B cell (primary cell): ENCODE measurements at regions not wholly inside any gene's neighbourhood (a gene's known extent, or its start where the extent isn't known, plus 50 kb on each side); places are given as distances from the start of the nearest gene placed in this dataset.
"Not testable (repeated sequence)": the region's sequence is repeated elsewhere in the genome, so short reads cannot be mapped to it uniquely, and the experiment has no call there.

ENCODE experiments used
- ATAC-seq: fragments of 200-7000 bp; cut with Tn5 transposase; one replicate; pipeline ENCODE4 v1.10.0; 2021; ENCODE audit warnings: low read depth, mild to moderate bottlenecking, moderate number of reproducible peaks, moderate library complexity
- CTCF ChIA-PET: fragments of 350-600 bp; sonication (Branson Sonifier 250); formaldehyde crosslinking; loops from one replicate; lab custom pipeline; 2021; ENCODE audit warnings: antibody characterized with exemption, inconsistent platforms; lab: Charles Lee
- POLR2A ChIA-PET: fragments of 350-600 bp; sonication (Branson Sonifier 250); formaldehyde crosslinking; loops from one replicate; lab custom pipeline; 2021; ENCODE audit warnings: antibody characterized with exemption; lab: Charles Lee
- DNase-seq: peaks from one replicate; pipeline ENCODE4 v3.0.0; 2013
- H2AFZ ChIP-seq: 2 replicates; pipeline ENCODE4 v1.6.1; 2012; ENCODE audit warnings: mild to moderate bottlenecking, low read depth, low read length; ENCODE audit not compliant: insufficient read depth, poor library complexity, severe bottlenecking
- H3K27ac ChIP-seq, 2 donors: 1 replicate in 1 of 2; 2 replicates in 1 of 2; pipeline ENCODE4 v1.5.1; 2012 to 2013; ENCODE audit warnings: low read length in 2 of 2, mild to moderate bottlenecking in 2 of 2, moderate library complexity in 1 of 2
- H3K27me3 ChIP-seq, 4 experiments: fragments of 200-600 bp in 1 of 4; sonication (generic) in 1 of 4; replicated peaks in 1 of 4; 1 replicate in 2 of 4; 2 replicates in 2 of 4; pipeline versions ENCODE4 v1.6.1 to v1.7.0; 2013 to 2016; ENCODE audit warnings: low read length in 3 of 4, mild to moderate bottlenecking in 2 of 4, mixed read lengths in 1 of 4, moderate library complexity in 1 of 4; ENCODE audit not compliant: insufficient read depth in 4 of 4, control insufficient read depth in 3 of 4; ENCODE audit errors: control extremely low read depth in 1 of 4
- H3K36me3 ChIP-seq, 2 experiments: replicated peaks in 1 of 2; 1 replicate in 1 of 2; 2 replicates in 1 of 2; pipeline versions ENCODE4 v1.6.1 to v1.7.1; 2013; ENCODE audit warnings: low read length in 1 of 2; ENCODE audit not compliant: insufficient read depth in 2 of 2, control insufficient read depth in 1 of 2; ENCODE audit errors: control extremely low read depth in 1 of 2, extremely low read depth in 1 of 2
- H3K4me1 ChIP-seq, 2 donors: fragments of 200-600 bp in 1 of 2; sonication (generic) in 1 of 2; 1 replicate in 1 of 2; 2 replicates in 1 of 2; pipeline versions ENCODE4 v1.5.1 to v1.6.1; 2013 to 2017; ENCODE audit warnings: low read length in 2 of 2; ENCODE audit not compliant: control insufficient read depth in 2 of 2, insufficient read depth in 2 of 2
- H3K4me2 ChIP-seq: replicated peaks from 2 replicates; pipeline ENCODE3; 2012; ENCODE audit warnings: mild to moderate bottlenecking, low read depth, low read length; ENCODE audit not compliant: poor library complexity, severe bottlenecking
- H3K4me3 ChIP-seq, 5 experiments: fragments of 200-600 bp in 1 of 5; sonication (generic) in 1 of 5; 1 replicate in 3 of 5; 2 replicates in 2 of 5; pipeline versions ENCODE4 v1.5.1 to v1.7.0; 2011 to 2016; ENCODE audit warnings: low read length in 4 of 5, mild to moderate bottlenecking in 4 of 5, low read depth in 2 of 5, control low read depth in 1 of 5, moderate library complexity in 1 of 5; ENCODE audit not compliant: insufficient read depth in 1 of 5; ENCODE audit errors: control extremely low read depth in 1 of 5, extremely low read depth in 1 of 5
- H3K79me2 ChIP-seq: fragments of 200-600 bp; sonication (generic); one replicate; pipeline ENCODE4 v1.6.0; 2016; ENCODE audit warnings: low read length; ENCODE audit not compliant: control insufficient read depth, insufficient read depth
- H3K9ac ChIP-seq: fragments of 200-600 bp; sonication (generic); 2 replicates; pipeline ENCODE4 v1.6.1; 2017; ENCODE audit warnings: mild to moderate bottlenecking, low read length, moderate library complexity
- H3K9me3 ChIP-seq, 3 donors: one replicate each; pipeline versions ENCODE4 v1.6.1 to v1.7.1; 2013; ENCODE audit warnings: low read length in 2 of 3; ENCODE audit not compliant: control insufficient read depth in 2 of 3, insufficient read depth in 1 of 3; ENCODE audit errors: control extremely low read depth in 1 of 3
- H4K20me1 ChIP-seq: 2 replicates; pipeline ENCODE4 v1.6.0; 2012; ENCODE audit warnings: mild to moderate bottlenecking, low read length; ENCODE audit not compliant: insufficient read depth, control insufficient read depth, poor library complexity, severe bottlenecking
- H3K27ac Mint-ChIP-seq: one replicate; pipeline ENCODE4 v1.8.0; 2021; ENCODE audit warnings: mixed read lengths
- H3K27me3 Mint-ChIP-seq: one replicate; pipeline ENCODE4 v1.8.0; 2021; ENCODE audit warnings: mixed read lengths
- H3K4me1 Mint-ChIP-seq: one replicate; pipeline ENCODE4 v1.8.0; 2021; ENCODE audit warnings: mixed read lengths
- H3K4me3 Mint-ChIP-seq: one replicate; pipeline ENCODE4 v1.8.0; 2021; ENCODE audit warnings: mixed read lengths
- H3K9me3 Mint-ChIP-seq: one replicate; pipeline ENCODE4 v1.8.0; 2022; ENCODE audit warnings: mixed read lengths; ENCODE audit not compliant: insufficient read depth
- EZH2 ChIP-seq: IDR thresholded peaks from 2 replicates; pipeline ENCODE4 v1.6.1; 2012; ENCODE audit warnings: borderline replicate concordance, low read depth, mild to moderate bottlenecking, moderate library complexity, low read length; ENCODE audit not compliant: insufficient read depth, poor library complexity, severe bottlenecking
- WGBS: methylation state at CpG from one replicate; pipeline ENCODE4 v1.1.5; 2013; ENCODE audit warnings: missing lambda C conversion rate; ENCODE audit not compliant: insufficient coverage; 5-methylcytosine and 5-hydroxymethylcytosine counted together
- intact Hi-C: fragments of 100-400 bp; cut with micrococcal nuclease; formaldehyde crosslinking; loops from one replicate; pipeline ENCODE4 v1.10.0; 2022
- TF ChIP-seq, protein P1 (sequence below): fragments of 200-600 bp; IDR thresholded peaks from one replicate; pipeline ENCODE4 v1.8.0; 2022; ENCODE audit warnings: antibody characterized with exemption, mild to moderate bottlenecking

GRCh38 chr10:10758306-10758705 is 259.4 kb upstream of the CELF2 start:
- H3K4me1 ChIP-seq, result no peaks in the 10 kb centered on the region
- TF ChIP-seq, protein P1, sequence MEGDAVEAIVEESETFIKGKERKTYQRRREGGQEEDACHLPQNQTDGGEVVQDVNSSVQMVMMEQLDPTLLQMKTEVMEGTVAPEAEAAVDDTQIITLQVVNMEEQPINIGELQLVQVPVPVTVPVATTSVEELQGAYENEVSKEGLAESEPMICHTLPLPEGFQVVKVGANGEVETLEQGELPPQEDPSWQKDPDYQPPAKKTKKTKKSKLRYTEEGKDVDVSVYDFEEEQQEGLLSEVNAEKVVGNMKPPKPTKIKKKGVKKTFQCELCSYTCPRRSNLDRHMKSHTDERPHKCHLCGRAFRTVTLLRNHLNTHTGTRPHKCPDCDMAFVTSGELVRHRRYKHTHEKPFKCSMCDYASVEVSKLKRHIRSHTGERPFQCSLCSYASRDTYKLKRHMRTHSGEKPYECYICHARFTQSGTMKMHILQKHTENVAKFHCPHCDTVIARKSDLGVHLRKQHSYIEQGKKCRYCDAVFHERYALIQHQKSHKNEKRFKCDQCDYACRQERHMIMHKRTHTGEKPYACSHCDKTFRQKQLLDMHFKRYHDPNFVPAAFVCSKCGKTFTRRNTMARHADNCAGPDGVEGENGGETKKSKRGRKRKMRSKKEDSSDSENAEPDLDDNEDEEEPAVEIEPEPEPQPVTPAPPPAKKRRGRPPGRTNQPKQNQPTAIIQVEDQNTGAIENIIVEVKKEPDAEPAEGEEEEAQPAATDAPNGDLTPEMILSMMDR, result no peak
- no peak for TF ChIP-seq EZH2
- POLR2A ChIA-PET, result no interaction called here
- H3K27ac ChIP-seq, result no peak overlapping the region
- no peak overlapping the region for H3K4me2 ChIP-seq
- H3K9me3 Mint-ChIP-seq, result no peaks in the 10 kb centered on the region
- no peaks in the 10 kb centered on the region for H3K9me3 ChIP-seq
- no peaks in the 10 kb centered on the region for H3K36me3 ChIP-seq
- H3K27ac Mint-ChIP-seq, result no peak overlapping the region
- no peaks in the 10 kb centered on the region for H3K27me3 ChIP-seq
- no peak overlapping the region for H3K4me3 Mint-ChIP-seq
- H3K4me3 ChIP-seq, result no peak overlapping the region
- no peaks in the 10 kb centered on the region for H3K4me1 Mint-ChIP-seq
- 100% methylated on average over 3 of the region's 4 CpGs for WGBS
- no peak overlapping the region for H3K9ac ChIP-seq
- intact Hi-C loops, result no loop called here
- ATAC-seq (no peak), DNase-seq (no peak)
- H3K79me2 ChIP-seq, result no peaks in the 10 kb centered on the region
- CTCF ChIA-PET, result no interaction called here
- no peak overlapping the region for H2AFZ ChIP-seq
- H3K27me3 Mint-ChIP-seq, result peaks cover 3% of the 10 kb centered on the region
- no peaks in the 10 kb centered on the region for H4K20me1 ChIP-seq

DNA sequence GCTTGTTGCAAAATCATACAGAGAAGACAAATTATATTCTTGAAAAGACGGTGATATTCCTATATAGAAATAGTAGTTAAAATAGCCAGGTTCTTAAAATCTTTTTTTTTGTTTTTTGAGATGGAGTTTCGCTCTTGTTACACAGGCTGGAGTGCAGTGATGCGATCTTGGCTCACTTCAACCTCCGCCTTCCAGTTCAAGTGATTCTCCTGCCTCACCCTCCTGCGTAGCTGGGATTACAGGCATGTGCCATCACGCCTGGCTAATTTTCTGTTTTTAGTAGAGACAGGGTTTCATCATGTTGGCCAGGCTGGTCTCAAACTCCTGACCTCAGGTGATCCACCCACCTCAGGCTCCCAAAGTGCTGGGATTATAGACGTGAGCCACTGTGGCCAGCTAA is 257.9 kb upstream of the CELF2 start:
- CTCF ChIA-PET, H3K27me3 ChIP-seq, H4K20me1 ChIP-seq, H3K9ac ChIP-seq, H3K36me3 ChIP-seq, H3K4me1 Mint-ChIP-seq, H2AFZ ChIP-seq, intact Hi-C loops, H3K27me3 Mint-ChIP-seq, H3K27ac ChIP-seq, H3K4me2 ChIP-seq, H3K4me3 ChIP-seq, H3K79me2 ChIP-seq, H3K9me3 ChIP-seq, ATAC-seq, DNase-seq, H3K4me1 ChIP-seq, H3K4me3 Mint-ChIP-seq, H3K27ac Mint-ChIP-seq, H3K9me3 Mint-ChIP-seq, POLR2A ChIA-PET: not testable (repeated sequence)
- WGBS, result 94% methylated on average over 3 of the region's 7 CpGs
